GM10248 (cell line): ENCODE measurements at regions not wholly inside any gene's neighbourhood (a gene's known extent, or its start where the extent isn't known, plus 50 kb on each side); places are given as distances from the start of the nearest gene placed in this dataset.

ENCODE experiments used
- CTCF ChIA-PET: fragments of 300-600 bp; sonication (Branson Sonifier 250); formaldehyde crosslinking; extraction: SDS; loops from one replicate; lab custom pipeline; 2021; ENCODE audit warnings: antibody characterized with exemption; lab: Yijun Ruan, JAX
- POLR2A ChIA-PET: fragments of 350-650 bp; sonication (Branson Sonifier 250); formaldehyde crosslinking; extraction: SDS; loops from one replicate; lab custom pipeline; 2020; ENCODE audit warnings: antibody characterized with exemption; lab: Yijun Ruan, JAX
- DNase-seq: peaks from one replicate; pipeline ENCODE4 v3.0.0; 2012; ENCODE audit errors: extremely low spot score
- TF ChIP-seq, protein P1 (sequence below): IDR thresholded peaks from 2 replicates; pipeline ENCODE4 v1.5.1; 2012; ENCODE audit warnings: mild to moderate bottlenecking, low read depth; ENCODE audit errors: extremely low read depth, missing control alignments, control extremely low read depth

DNA sequence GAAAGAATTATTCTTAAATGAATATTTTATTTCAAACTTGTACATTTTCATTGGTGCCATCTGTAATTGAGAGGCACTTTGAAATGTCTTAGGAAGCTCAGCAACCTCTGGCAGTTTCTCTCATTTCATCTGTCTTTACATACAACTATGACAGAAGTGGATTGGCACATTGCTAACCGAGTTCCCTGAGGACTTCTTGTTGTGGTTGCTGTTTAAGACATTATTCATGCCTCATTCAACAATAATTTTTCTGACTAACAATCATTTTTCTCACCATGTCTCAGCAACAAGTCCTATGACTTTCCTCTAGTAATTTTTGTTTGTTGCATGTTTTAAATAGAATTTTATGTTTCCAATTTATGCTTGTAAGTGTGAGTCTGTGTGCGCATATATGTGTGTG lies 284.0 kb upstream of the CWC22 start:
- CTCF ChIA-PET, result no interaction called here
- DNase-seq, result no peak
- POLR2A ChIA-PET, result no interaction called here

DNA sequence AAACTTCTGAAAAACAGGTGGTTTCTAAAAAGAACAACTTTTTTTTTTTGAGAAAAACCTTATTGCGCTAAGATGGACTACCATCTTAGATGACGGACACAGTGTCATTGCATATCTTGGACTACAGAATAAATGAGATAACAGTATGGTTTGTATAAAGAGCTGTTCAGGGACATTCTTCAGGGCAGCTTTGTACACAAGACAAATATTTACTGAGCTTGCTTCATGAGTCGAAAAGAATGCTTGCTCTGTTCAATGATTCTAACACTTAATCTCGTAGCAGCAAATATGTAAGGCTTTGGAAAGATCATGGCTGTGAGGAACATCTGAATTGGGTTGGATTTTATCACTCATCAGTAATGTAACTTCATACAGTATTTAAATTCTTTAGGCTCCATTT lies 282.5 kb upstream of the CWC22 start:
- POLR2A ChIA-PET, result no interaction called here
- no peak for DNase-seq
- TF ChIP-seq, protein P1, sequence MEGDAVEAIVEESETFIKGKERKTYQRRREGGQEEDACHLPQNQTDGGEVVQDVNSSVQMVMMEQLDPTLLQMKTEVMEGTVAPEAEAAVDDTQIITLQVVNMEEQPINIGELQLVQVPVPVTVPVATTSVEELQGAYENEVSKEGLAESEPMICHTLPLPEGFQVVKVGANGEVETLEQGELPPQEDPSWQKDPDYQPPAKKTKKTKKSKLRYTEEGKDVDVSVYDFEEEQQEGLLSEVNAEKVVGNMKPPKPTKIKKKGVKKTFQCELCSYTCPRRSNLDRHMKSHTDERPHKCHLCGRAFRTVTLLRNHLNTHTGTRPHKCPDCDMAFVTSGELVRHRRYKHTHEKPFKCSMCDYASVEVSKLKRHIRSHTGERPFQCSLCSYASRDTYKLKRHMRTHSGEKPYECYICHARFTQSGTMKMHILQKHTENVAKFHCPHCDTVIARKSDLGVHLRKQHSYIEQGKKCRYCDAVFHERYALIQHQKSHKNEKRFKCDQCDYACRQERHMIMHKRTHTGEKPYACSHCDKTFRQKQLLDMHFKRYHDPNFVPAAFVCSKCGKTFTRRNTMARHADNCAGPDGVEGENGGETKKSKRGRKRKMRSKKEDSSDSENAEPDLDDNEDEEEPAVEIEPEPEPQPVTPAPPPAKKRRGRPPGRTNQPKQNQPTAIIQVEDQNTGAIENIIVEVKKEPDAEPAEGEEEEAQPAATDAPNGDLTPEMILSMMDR, result no peak
- CTCF ChIA-PET, result no interaction called here

More for the DNA sequence above, 284.0 kb upstream of the CWC22 start:
- TF ChIP-seq, protein P1, result no peak

DNA sequence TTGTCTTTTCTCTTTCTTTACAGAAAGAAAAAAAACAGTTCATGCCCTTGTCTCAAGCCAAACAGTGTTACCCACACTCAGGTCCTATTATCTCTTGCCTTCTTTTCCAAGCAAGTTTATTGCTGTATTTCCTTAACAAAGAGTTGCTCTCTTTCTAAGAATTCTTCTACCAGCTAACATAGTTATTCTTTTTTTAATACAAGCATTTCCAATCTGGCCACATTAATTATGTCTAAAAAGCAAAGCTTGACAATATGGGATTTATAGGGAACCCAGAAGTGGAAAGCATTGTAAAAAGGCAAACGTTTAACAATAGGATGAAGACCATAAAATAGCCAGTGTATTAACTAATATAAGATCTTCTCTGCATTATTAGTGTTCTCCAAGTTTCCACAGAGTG lies 272.5 kb upstream of the CWC22 start:
- POLR2A ChIA-PET, result no interaction called here
- TF ChIP-seq, protein P1, result no peak

DNA sequence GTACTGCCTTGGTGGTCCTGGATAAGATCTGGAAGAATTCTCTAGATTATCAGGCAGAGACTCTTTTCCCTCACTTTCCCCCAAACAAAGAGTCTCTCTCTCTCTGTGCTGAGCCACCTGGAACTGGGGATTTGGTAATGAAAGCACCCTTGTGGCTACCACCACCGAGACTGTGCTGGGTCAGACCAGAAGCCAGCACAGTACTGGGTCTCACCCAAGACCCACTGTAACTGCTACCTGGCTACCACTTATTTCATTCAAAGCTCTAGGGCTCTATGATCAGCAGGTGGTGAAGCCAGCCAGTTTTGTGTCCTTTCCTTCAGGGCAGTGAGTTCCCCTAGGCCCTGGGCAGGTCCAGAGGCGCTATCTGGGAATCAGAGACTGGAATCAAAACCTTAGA lies 269.6 kb upstream of the CWC22 start:
- TF ChIP-seq, protein P1, result no peak
- ChIA-PET CTCF (no interaction called here), POLR2A (no interaction called here)
- no peak for DNase-seq

More for the DNA sequence above, 272.5 kb upstream of the CWC22 start:
- DNase-seq, result no peak
- CTCF ChIA-PET, result no interaction called here

DNA sequence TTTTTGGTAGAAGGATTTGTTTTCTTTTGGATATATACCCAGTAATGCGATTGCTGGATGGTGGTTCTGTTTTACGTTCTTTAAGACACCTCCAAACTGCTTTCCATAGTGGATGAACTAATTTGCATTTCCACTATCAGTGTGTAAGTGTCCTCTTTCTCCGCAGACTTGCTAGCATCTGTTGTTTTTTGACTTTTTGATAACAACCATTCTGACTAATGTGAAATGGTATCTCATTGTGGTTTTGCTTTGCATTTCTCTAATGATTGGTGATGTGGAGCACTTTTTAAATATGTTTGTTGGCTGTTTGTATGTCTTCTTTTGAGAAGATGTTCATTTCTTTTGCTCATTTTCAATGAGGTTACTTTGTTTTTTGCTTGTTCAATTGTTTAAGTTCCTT lies 260.9 kb upstream of the CWC22 start:
- CTCF ChIA-PET, result no interaction called here
- POLR2A ChIA-PET, result no interaction called here
- TF ChIP-seq, protein P1, result no peak
- DNase-seq, result no peak

DNA sequence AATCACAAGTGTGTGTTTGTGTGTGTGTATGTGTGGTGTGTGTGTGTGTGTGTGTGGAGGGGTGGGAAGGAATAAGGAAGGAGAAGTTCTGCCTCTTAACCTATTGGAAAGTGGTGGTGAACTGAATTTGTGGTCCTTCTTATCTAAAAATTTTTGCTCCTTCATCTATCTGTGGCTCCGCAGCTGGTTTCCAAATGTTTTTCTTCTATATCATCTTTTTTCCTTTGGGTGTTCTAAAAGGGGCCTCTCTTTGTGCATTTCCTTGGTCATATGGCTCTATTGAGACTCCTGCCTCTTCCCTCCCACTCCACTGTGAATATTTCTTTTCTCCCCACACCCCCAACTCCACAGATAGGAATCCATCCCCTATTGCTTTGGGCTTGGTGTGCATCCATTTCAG lies 254.9 kb upstream of the CWC22 start:
- TF ChIP-seq, protein P1, result no peak
- POLR2A ChIA-PET, result no interaction called here
- CTCF ChIA-PET, result no interaction called here
- no peak for DNase-seq

DNA sequence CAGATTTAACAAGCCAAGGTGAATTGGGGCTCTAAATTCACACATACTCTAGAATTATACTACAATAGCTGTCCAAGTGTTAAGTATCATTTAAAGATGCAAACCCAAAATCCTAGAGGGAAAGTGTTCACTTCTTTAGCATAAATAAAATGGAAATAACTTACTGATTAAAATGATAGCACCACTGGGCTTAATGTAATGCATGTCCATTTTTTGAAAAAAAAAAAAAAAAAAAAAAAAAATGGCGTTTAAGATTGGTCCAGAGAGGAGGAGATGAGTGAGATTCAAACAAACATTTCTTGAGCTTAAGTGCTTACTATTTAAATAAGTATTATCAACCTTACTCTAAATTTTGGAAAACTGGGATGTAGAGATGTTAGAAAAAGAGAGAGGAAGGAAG lies 251.5 kb upstream of the CWC22 start:
- TF ChIP-seq, protein P1, result no peak
- DNase-seq, result no peak
- ChIA-PET CTCF (no interaction called here), POLR2A (no interaction called here)
